SK-N-DZ (cell line): ENCODE measurements at regions not wholly inside any gene's neighbourhood (a gene's known extent, or its start where the extent isn't known, plus 50 kb on each side); places are given as distances from the start of the nearest gene placed in this dataset.

Source experiments
- DNase-seq: peaks from one replicate; pipeline ENCODE4 v3.0.0-alpha.2; 2015; ENCODE audit warnings: low spot score
- small RNA-seq, 2 experiments: library from RNA; depleted of rRNA; stranded (forward); fragments of <200 nt; gene quantifications; one replicate each; pipeline ENCODE3, GENCODE V24; 2014

DNA sequence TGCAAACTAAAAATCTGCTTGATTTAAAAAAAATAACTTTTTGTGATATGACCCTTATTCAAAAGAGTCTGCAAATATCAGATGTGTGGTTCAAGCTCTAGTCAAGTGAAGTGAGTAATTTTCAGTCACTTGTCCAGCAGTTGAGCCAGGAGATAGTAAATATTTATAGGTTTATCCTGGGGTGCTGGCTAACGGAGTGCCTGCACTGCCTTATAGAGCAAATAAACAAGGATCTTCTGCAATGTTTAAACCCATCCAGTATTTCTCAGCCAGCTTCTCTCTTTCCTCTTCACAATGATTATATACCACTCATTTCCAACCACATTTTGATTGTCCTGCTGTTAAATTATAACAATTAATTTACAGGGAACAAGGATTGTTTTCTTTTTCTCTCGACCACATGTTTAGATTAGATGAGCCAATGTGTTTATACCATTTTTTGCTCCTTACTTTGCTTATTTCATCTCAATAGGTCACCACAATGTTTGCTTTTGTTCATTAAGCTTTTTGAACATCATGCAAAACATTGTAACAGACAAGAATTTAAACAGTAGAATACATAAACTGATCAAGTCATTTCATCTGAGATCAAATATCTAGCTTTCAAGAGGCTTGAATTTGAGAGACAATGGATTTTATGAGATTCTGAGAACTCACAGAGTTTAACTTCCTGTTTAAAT is 60.3 kb upstream of the GREM2 start:
- DNase-seq = no peak

GRCh38 chr1:240667351-240667750 is 55.4 kb upstream of the GREM2 start:
- DNase-seq = no peak

DNA sequence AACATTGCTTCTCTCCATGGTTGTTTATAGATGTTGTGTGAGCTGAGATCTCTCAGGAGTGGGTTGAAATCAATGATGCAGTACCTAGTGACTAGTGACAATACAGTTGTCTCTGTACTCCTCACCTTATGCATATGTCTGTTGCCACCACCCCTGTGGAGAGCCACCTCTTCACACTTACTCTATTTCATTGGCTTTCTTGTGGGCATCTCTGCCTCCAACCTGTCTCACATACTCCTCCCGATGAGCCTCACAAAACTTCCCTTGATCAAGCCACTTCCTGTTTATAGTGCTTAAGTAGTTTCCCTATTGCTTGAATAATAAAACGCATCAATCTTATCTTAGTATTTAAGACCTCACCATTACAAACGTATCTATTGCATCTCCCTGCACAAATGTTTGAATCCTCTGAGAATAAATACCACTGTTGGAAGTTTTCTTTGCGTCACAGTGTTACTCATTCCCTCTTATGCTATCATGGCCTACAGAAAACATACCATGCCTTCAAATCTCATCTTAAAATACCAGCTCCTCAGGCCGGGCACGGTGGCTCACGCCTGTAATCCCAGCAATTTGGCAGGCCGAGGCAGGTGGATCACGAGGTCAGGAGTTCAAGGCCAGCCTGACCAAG is 54.7 kb upstream of the GREM2 start:
- DNase-seq = no peak

DNA sequence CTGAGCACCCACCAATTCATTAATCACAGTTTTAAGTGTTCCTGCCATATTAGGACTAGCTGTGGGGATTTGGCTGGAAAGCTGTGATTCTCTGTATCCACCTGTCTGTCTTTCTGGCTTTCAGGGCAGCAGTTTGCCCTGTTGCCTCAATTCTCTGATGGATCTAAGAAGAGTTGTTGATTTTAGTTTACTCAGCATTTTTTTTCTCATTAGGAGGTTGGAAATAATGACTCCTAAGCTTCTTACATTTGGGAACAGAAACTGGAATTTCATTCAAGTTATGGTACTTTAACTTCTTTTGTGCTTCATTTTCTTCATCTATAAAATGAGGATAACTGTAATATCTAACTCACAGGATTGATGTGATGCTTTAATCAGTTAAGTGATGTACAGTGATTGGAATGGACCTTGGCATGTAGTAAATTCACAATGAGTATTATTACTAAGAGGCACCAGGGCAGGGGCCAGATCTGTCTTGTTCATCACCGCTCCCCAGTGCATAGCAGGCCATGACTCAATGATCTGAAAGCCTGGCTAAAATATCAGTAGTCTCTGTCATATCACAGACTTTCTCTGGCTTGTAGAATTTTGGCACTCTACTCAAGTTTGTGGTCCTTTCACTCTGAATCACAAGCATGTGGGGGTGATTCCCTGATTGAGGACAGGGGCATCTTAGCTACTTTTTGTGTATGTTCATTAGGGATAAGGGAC is 51.4 kb upstream of the GREM2 start:
- no peak for DNase-seq

Small RNAs in the stretch of these regions (small RNA-seq; reads per million reads assigned to genes)
- 0 reads per million in 2 experiments for gene RF00019
